ENCODE measurements at regions not wholly inside any gene's neighbourhood (a gene's known extent, or its start where the extent isn't known, plus 50 kb on each side); places are given as distances from the start of the nearest gene placed in this dataset.
A peak's percentile ranks its signal among the peaks of the same experiment; 100 is the strongest.

DNA sequence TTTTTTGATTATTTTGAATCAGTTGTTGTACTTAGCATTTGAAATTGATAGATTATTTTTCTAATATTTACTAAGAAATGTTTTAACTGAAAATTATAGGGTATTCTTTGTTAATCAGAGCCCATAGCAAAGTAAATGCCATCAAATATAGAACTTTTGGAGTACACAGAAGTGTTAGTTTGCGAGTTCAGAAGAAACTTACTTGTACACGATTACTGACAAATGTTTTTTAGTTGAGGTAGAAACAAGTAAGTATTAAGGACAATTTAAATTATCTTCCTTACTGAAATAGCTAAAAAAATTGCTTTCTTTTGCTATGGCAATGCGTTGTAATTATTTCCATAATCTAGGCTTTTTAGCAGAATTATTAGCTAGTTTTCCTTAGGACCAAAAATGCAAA is 692.2 kb downstream of the USP25 start:
- H3K36me3 ChIP-seq, result no peaks in the 10 kb centered on the region
- DNase-seq (ENCODE audit: low spot score), result no peak
- TF ChIP-seq, protein P1, sequence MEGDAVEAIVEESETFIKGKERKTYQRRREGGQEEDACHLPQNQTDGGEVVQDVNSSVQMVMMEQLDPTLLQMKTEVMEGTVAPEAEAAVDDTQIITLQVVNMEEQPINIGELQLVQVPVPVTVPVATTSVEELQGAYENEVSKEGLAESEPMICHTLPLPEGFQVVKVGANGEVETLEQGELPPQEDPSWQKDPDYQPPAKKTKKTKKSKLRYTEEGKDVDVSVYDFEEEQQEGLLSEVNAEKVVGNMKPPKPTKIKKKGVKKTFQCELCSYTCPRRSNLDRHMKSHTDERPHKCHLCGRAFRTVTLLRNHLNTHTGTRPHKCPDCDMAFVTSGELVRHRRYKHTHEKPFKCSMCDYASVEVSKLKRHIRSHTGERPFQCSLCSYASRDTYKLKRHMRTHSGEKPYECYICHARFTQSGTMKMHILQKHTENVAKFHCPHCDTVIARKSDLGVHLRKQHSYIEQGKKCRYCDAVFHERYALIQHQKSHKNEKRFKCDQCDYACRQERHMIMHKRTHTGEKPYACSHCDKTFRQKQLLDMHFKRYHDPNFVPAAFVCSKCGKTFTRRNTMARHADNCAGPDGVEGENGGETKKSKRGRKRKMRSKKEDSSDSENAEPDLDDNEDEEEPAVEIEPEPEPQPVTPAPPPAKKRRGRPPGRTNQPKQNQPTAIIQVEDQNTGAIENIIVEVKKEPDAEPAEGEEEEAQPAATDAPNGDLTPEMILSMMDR (IDR thresholded peaks at IDR 0.05), result no peak
- H3K27ac ChIP-seq, result peak overlapping the region; percentile 80 to 93
- peak overlapping the region; percentile 48 to 50 for H3K4me3 ChIP-seq
- peaks cover 0 to 26% of the 10 kb centered on the region in 2 donors for H3K4me1 ChIP-seq
- H3K9me3 ChIP-seq, result no peaks in the 10 kb centered on the region
- H3K27me3 ChIP-seq, result no peaks in the 10 kb centered on the region

DNA sequence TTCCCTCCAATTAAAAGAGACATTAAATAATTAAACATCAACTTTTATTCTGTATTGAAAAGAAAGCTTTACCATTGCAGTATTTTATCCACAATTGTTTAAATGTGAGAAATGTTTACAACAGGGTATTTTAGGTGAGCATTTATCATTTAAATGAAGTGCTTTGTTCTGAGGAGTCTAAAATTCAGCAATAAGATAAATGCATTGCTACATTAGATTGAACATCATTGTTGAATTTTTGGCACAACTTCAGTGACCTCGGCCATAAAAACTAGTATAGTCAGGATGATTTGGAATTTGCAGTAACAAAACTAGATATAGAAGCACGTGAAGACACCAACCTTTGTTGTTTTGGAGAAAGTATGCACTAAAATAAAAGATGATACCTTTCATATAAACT is 692.9 kb downstream of the USP25 start:
- Histone ChIP-seq H3K27ac (peak overlapping the region; percentile 80 to 93), H3K36me3 (no peaks in the 10 kb centered on the region), H3K4me3 (peak overlapping the region; percentile 33 to 48), H3K9me3 (no peaks in the 10 kb centered on the region), H3K27me3 (no peaks in the 10 kb centered on the region), H3K4me1 (peaks cover 0 to 33% of the 10 kb centered on the region in 2 donors)
- TF ChIP-seq, protein P1 (IDR thresholded peaks at IDR 0.05), result no peak
- no peak for DNase-seq (ENCODE audit: low spot score)

DNA sequence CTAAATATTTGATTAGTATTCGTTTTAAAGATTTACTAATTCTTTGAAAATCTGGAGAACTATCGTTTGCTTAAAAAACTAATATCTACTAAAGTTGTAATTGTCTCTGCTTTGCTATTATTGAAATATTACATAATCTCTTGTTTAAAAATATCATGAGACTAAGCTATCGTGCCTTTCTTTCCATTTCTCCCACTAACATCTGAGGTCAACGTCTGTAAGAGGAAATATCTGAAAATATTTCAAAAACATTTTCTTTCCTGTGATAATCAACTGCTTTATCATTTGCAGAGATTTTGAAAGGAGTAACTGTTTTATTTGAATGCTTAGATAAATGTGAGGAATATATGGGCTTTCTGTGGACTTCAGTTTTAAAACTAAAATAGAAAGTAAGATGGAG is 694.1 kb downstream of the USP25 start:
- Histone ChIP-seq H3K9me3 (no peaks in the 10 kb centered on the region), H3K4me1 (peaks cover 0 to 33% of the 10 kb centered on the region in 2 donors), H3K27me3 (no peaks in the 10 kb centered on the region), H3K36me3 (no peaks in the 10 kb centered on the region), H3K4me3 (peak overlapping the region; percentile 33 to 48), H3K27ac (peak overlapping the region; percentile 80 to 93)
- TF ChIP-seq, protein P1 (IDR thresholded peaks at IDR 0.05), result no peak
- DNase-seq (ENCODE audit: low spot score), result no peak

DNA sequence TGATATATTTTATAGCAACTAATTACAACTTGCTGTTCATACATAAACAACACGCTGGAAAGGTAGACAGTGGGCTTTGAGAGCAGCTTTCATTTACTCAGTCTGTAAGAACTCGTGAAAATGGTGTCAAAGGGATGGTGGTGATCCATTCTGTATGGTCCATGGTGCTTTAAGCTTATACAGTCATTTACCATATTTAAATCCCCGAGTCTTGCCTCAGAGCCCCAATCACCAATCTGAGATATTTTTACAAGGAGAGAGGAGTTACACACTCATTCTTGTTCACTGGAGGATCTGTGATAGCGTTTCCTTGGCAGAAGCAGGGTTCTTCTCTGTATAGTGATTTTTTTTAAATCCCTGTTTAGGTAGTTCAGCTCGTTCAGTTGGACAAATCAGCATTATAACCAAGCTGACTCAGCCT is 694.6 kb downstream of the USP25 start:
- Histone ChIP-seq H3K4me3 (peak overlapping the region; percentile 33 to 48), H3K36me3 (no peaks in the 10 kb centered on the region), H3K27me3 (no peaks in the 10 kb centered on the region), H3K27ac (peak overlapping the region; percentile 80 to 93), H3K9me3 (no peaks in the 10 kb centered on the region), H3K4me1 (peaks cover 0 to 32% of the 10 kb centered on the region in 2 donors)
- no peak for DNase-seq (ENCODE audit: low spot score)
- TF ChIP-seq, protein P1 (IDR thresholded peaks at IDR 0.05), result no peak

DNA sequence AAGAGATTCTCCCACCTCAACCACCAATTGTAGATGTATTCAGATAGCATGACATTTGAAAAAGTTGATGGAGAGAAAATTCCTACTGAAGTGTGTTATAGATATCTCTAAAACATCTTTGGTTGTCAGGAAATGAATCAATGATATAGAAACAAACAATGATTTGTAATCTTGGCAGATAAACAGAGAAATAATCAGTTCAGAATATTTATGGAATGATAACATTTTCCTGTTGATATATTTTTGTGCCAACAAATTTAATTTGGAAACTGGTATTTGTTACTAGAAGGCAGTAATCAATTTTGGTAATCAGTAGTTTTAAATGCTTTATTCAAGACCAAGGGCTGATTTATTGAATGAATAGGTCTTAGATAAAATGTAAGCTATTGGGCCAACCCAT is 695.6 kb downstream of the USP25 start:
- TF ChIP-seq, protein P1 (IDR thresholded peaks at IDR 0.05), result no peak
- Histone ChIP-seq H3K36me3 (no peaks in the 10 kb centered on the region), H3K27ac (peak overlapping the region; percentile 80 to 93), H3K27me3 (no peaks in the 10 kb centered on the region), H3K4me3 (no peak overlapping the region), H3K4me1 (peaks cover 0 to 32% of the 10 kb centered on the region in 2 donors), H3K9me3 (no peaks in the 10 kb centered on the region)
- no peak for DNase-seq (ENCODE audit: low spot score)

DNA sequence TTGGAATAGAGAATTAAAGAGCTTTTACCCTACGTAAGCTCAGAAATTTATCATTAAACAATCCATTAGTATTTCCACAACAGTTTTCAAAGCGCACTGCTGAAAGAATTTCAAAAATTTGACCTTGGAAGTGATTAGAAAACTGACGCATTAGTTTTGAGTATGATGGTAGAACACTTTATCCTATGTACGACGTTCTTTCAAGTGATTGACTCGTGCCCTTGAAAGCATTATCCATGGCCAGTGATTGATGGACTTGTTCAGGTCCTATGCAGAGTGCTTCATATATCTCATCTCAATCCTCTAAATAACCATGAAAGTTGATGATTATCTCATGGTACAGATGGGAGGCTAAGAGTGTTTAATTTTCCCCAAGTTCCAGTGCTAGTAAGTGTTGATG is 697.2 kb downstream of the USP25 start:
- H3K27ac ChIP-seq, result peak overlapping the region; percentile 59 to 93
- no peaks in the 10 kb centered on the region for H3K36me3 ChIP-seq
- H3K4me1 ChIP-seq, result peaks cover 0 to 32% of the 10 kb centered on the region in 2 donors
- TF ChIP-seq, protein P1 (IDR thresholded peaks at IDR 0.05), result no peak
- H3K27me3 ChIP-seq, result no peaks in the 10 kb centered on the region
- DNase-seq (ENCODE audit: low spot score), result no peak
- peak overlapping the region in 1 of 2 donors; percentile 10 for H3K4me3 ChIP-seq
- H3K9me3 ChIP-seq, result no peaks in the 10 kb centered on the region
